GM23338 (cell line): ENCODE measurements at regions not wholly inside any gene's neighbourhood (a gene's known extent, or its start where the extent isn't known, plus 50 kb on each side); places are given as distances from the start of the nearest gene placed in this dataset.

Experiments
- ATAC-seq: fragments of 200-7000 bp; cut with Tn5 transposase; 3 replicates; pipeline ENCODE4 v1.9.1; 2020
- DNase-seq: peaks from one replicate; pipeline ENCODE4 v3.0.0-alpha.2; 2015; ENCODE audit warnings: low spot score
- H2AFZ ChIP-seq: fragments of 200-600 bp; sonication (generic); 2 replicates; pipeline ENCODE4 v1.8.0; 2016; ENCODE audit warnings: antibody characterized with exemption, mild to moderate bottlenecking, moderate library complexity
- H3F3A ChIP-seq: fragments of 200-600 bp; sonication (generic); replicated peaks from 2 replicates; pipeline ENCODE4 v1.8.0; 2017; ENCODE audit warnings: antibody characterized with exemption, mixed run types, low read depth
- H3K27ac ChIP-seq: fragments of 200-600 bp; sonication (generic); 2 replicates; pipeline ENCODE4 v1.6.1; 2016; ENCODE audit warnings: low read depth
- H3K27me3 ChIP-seq: fragments of 200-600 bp; sonication (generic); 2 replicates; pipeline ENCODE4 v1.8.0; 2016; ENCODE audit warnings: mild to moderate bottlenecking, mixed run types, moderate library complexity; ENCODE audit not compliant: insufficient read depth
- H3K36me3 ChIP-seq: fragments of 200-600 bp; sonication (generic); 2 replicates; pipeline ENCODE4 v1.8.0; 2016; ENCODE audit warnings: mild to moderate bottlenecking; ENCODE audit not compliant: insufficient read depth
- H3K4me1 ChIP-seq: fragments of 200-600 bp; sonication (generic); 2 replicates; pipeline ENCODE4 v1.8.0; 2016; ENCODE audit warnings: mild to moderate bottlenecking, moderate library complexity; ENCODE audit not compliant: insufficient read depth
- H3K4me2 ChIP-seq: fragments of 200-600 bp; sonication (generic); 2 replicates; pipeline ENCODE4 v1.7.1; 2017; ENCODE audit warnings: mixed run types
- H3K4me3 ChIP-seq: fragments of 200-600 bp; sonication (generic); 2 replicates; pipeline ENCODE4 v1.6.1; 2016; ENCODE audit warnings: mixed run types
- H3K79me2 ChIP-seq: fragments of 200-600 bp; sonication (generic); replicated peaks from 2 replicates; pipeline ENCODE4 v1.8.0; 2017; ENCODE audit warnings: mild to moderate bottlenecking; ENCODE audit not compliant: insufficient read depth
- H3K9me2 ChIP-seq: fragments of 200-600 bp; sonication (generic); 2 replicates; pipeline ENCODE4 v1.8.0; 2017; ENCODE audit not compliant: insufficient read depth
- H4K20me1 ChIP-seq: fragments of 200-600 bp; sonication (generic); replicated peaks from 2 replicates; pipeline ENCODE4 v1.8.0; 2017; ENCODE audit warnings: mild to moderate bottlenecking; ENCODE audit not compliant: insufficient read depth
- H3K27ac Mint-ChIP-seq: 2 replicates; pipeline ENCODE4 v1.8.0; 2020; ENCODE audit warnings: inconsistent platforms, mild to moderate bottlenecking, moderate library complexity, mixed read lengths
- H3K27me3 Mint-ChIP-seq: 3 replicates; pipeline ENCODE4 v1.8.0; 2022; ENCODE audit warnings: low read depth, mild to moderate bottlenecking, moderate library complexity, mixed read lengths, inconsistent platforms; ENCODE audit not compliant: insufficient read depth, poor library complexity
- H3K36me3 Mint-ChIP-seq: 3 replicates; pipeline ENCODE4 v1.8.0; 2021; ENCODE audit warnings: low read depth, mild to moderate bottlenecking, inconsistent platforms, moderate library complexity, mixed read lengths
- H3K4me1 Mint-ChIP-seq: 3 replicates; pipeline ENCODE4 v1.8.0; 2020; ENCODE audit warnings: mild to moderate bottlenecking, inconsistent platforms, mixed read lengths
- H3K4me3 Mint-ChIP-seq: 3 replicates; pipeline ENCODE4 v1.8.0; 2021; ENCODE audit warnings: moderate library complexity, mild to moderate bottlenecking, inconsistent platforms, mixed read lengths
- H3K9me3 Mint-ChIP-seq: 3 replicates; pipeline ENCODE4 v1.8.0; 2020; ENCODE audit warnings: moderate library complexity, mild to moderate bottlenecking, inconsistent platforms, mixed read lengths
- CREB1 ChIP-seq: fragments of 250-450 bp; sonication (Bioruptor Pico); IDR thresholded peaks from 2 replicates; pipeline ENCODE4 v1.5.0; 2020; ENCODE audit warnings: low read depth, mild to moderate bottlenecking, moderate library complexity
- EZH2 ChIP-seq: fragments of 200-600 bp; sonication (generic); IDR thresholded peaks from one replicate; pipeline ENCODE4 v1.8.0; 2017; ENCODE audit warnings: antibody characterized with exemption, mild to moderate bottlenecking, low read depth; ENCODE audit not compliant: unreplicated experiment
- EZH2phosphoT487 ChIP-seq: fragments of 200-600 bp; sonication (generic); IDR thresholded peaks from one replicate; pipeline ENCODE4 v1.8.1; 2018; ENCODE audit warnings: antibody characterized with exemption; ENCODE audit not compliant: unreplicated experiment
- STAT1 ChIP-seq: IDR thresholded peaks from one replicate; pipeline ENCODE4 v1.6.1; 2016; ENCODE audit warnings: antibody characterized with exemption; ENCODE audit not compliant: unreplicated experiment
- ZNF331 ChIP-seq: fragments of 250-450 bp; sonication (Bioruptor Pico); IDR thresholded peaks from 2 replicates; pipeline ENCODE4 v1.5.0; 2020; ENCODE audit warnings: low read depth, mild to moderate bottlenecking, moderate library complexity
- TF ChIP-seq, protein P1 (sequence below): IDR thresholded peaks from 2 replicates; pipeline ENCODE4 v1.6.1; 2016; ENCODE audit warnings: antibody characterized with exemption
- TF ChIP-seq, protein P2 (sequence below): fragments of 250-450 bp; sonication (Bioruptor Pico); IDR thresholded peaks from 2 replicates; pipeline ENCODE4 v1.5.0; 2020; ENCODE audit warnings: mild to moderate bottlenecking, moderate library complexity
- TF ChIP-seq, protein P3 (sequence below), 2 experiments: fragments of 200-600 bp in 1 of 2; sonication (generic) in 1 of 2; conservative IDR thresholded peaks; 2 replicates each; pipeline versions ENCODE4 v1.5.1 to v1.6.1; 2016 to 2017; ENCODE audit warnings: antibody characterized with exemption in 2 of 2, low read depth in 2 of 2, mild to moderate bottlenecking in 2 of 2, moderate library complexity in 1 of 2
- TF ChIP-seq, protein P4 (sequence below): IDR thresholded peaks from one replicate; pipeline ENCODE4 v1.6.1; 2018; ENCODE audit warnings: antibody characterized with exemption; ENCODE audit not compliant: unreplicated experiment

DNA sequence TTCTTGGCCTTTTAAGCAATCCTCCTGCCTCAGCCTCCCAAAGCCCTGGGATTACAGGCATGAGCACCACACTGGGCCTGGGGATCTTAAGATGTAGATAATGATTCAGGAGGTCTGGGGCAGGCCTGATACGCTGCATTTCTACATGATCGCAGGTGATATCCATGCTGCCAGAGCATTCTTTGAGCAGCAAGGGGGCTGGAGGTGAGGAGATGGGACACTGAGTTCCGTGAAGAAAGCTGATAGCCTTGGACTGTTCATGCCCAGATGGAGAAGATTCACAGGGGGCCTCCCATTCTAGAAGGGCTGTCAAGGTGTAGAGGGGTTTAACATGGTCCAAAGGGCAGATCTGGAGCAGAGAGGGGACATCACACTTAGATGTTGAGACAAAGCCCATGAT, 480.3 kb downstream of the RPS24 start:
- no peaks in the 10 kb centered on the region for H3K36me3 ChIP-seq
- Mint-ChIP-seq H3K27ac (no peak overlapping the region; the same call in 1 of the 2 replicates), H3K36me3 (no peaks in the 10 kb centered on the region), H3K4me1 (no peaks in the 10 kb centered on the region), H3K27me3 (peaks cover 5% of the 10 kb centered on the region), H3K4me3 (no peak overlapping the region), H3K9me3 (no peaks in the 10 kb centered on the region)
- no peak overlapping the region for H3K4me2 ChIP-seq
- H4K20me1 ChIP-seq: no peaks in the 10 kb centered on the region
- no peak for DNase-seq
- H3K4me1 ChIP-seq: no peaks in the 10 kb centered on the region
- H3K79me2 ChIP-seq: no peaks in the 10 kb centered on the region
- H2AFZ ChIP-seq: no peak overlapping the region
- H3K27ac ChIP-seq: no peak overlapping the region
- H3K4me3 ChIP-seq: no peak overlapping the region
- ATAC-seq: no peak
- no peaks in the 10 kb centered on the region for H3K27me3 ChIP-seq
- no peaks in the 10 kb centered on the region for H3K9me2 ChIP-seq
- no peaks in the 10 kb centered on the region for H3F3A ChIP-seq
- TF ChIP-seq, protein P1, sequence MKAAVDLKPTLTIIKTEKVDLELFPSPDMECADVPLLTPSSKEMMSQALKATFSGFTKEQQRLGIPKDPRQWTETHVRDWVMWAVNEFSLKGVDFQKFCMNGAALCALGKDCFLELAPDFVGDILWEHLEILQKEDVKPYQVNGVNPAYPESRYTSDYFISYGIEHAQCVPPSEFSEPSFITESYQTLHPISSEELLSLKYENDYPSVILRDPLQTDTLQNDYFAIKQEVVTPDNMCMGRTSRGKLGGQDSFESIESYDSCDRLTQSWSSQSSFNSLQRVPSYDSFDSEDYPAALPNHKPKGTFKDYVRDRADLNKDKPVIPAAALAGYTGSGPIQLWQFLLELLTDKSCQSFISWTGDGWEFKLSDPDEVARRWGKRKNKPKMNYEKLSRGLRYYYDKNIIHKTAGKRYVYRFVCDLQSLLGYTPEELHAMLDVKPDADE: no peak
- TF ChIP-seq ZNF331 (CRISPR knock-in tag) (no peak), CREB1 (CRISPR knock-in tag) (no peak), STAT1 (no peak), EZH2phosphoT487 (no peak), EZH2 (no peak)
- TF ChIP-seq, protein P2, sequence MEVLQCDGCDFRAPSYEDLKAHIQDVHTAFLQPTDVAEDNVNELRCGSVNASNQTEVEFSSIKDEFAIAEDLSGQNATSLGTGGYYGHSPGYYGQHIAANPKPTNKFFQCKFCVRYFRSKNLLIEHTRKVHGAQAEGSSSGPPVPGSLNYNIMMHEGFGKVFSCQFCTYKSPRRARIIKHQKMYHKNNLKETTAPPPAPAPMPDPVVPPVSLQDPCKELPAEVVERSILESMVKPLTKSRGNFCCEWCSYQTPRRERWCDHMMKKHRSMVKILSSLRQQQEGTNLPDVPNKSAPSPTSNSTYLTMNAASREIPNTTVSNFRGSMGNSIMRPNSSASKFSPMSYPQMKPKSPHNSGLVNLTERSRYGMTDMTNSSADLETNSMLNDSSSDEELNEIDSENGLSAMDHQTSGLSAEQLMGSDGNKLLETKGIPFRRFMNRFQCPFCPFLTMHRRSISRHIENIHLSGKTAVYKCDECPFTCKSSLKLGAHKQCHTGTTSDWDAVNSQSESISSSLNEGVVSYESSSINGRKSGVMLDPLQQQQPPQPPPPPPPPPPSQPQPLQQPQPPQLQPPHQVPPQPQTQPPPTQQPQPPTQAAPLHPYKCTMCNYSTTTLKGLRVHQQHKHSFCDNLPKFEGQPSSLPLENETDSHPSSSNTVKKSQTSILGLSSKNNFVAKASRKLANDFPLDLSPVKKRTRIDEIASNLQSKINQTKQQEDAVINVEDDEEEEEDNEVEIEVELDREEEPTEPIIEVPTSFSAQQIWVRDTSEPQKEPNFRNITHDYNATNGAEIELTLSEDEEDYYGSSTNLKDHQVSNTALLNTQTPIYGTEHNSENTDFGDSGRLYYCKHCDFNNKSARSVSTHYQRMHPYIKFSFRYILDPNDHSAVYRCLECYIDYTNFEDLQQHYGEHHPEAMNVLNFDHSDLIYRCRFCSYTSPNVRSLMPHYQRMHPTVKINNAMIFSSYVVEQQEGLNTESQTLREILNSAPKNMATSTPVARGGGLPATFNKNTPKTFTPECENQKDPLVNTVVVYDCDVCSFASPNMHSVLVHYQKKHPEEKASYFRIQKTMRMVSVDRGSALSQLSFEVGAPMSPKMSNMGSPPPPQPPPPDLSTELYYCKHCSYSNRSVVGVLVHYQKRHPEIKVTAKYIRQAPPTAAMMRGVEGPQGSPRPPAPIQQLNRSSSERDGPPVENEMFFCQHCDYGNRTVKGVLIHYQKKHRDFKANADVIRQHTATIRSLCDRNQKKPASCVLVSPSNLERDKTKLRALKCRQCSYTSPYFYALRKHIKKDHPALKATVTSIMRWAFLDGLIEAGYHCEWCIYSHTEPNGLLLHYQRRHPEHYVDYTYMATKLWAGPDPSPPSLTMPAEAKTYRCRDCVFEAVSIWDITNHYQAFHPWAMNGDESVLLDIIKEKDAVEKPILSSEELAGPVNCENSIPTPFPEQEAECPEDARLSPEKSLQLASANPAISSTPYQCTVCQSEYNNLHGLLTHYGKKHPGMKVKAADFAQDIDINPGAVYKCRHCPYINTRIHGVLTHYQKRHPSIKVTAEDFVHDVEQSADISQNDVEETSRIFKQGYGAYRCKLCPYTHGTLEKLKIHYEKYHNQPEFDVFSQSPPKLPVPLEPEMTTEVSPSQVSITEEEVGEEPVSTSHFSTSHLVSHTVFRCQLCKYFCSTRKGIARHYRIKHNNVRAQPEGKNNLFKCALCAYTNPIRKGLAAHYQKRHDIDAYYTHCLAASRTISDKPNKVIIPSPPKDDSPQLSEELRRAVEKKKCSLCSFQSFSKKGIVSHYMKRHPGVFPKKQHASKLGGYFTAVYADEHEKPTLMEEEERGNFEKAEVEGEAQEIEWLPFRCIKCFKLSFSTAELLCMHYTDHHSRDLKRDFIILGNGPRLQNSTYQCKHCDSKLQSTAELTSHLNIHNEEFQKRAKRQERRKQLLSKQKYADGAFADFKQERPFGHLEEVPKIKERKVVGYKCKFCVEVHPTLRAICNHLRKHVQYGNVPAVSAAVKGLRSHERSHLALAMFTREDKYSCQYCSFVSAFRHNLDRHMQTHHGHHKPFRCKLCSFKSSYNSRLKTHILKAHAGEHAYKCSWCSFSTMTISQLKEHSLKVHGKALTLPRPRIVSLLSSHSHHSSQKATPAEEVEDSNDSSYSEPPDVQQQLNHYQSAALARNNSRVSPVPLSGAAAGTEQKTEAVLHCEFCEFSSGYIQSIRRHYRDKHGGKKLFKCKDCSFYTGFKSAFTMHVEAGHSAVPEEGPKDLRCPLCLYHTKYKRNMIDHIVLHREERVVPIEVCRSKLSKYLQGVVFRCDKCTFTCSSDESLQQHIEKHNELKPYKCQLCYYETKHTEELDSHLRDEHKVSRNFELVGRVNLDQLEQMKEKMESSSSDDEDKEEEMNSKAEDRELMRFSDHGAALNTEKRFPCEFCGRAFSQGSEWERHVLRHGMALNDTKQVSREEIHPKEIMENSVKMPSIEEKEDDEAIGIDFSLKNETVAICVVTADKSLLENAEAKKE (CRISPR knock-in tag): no peak
- TF ChIP-seq, protein P3, sequence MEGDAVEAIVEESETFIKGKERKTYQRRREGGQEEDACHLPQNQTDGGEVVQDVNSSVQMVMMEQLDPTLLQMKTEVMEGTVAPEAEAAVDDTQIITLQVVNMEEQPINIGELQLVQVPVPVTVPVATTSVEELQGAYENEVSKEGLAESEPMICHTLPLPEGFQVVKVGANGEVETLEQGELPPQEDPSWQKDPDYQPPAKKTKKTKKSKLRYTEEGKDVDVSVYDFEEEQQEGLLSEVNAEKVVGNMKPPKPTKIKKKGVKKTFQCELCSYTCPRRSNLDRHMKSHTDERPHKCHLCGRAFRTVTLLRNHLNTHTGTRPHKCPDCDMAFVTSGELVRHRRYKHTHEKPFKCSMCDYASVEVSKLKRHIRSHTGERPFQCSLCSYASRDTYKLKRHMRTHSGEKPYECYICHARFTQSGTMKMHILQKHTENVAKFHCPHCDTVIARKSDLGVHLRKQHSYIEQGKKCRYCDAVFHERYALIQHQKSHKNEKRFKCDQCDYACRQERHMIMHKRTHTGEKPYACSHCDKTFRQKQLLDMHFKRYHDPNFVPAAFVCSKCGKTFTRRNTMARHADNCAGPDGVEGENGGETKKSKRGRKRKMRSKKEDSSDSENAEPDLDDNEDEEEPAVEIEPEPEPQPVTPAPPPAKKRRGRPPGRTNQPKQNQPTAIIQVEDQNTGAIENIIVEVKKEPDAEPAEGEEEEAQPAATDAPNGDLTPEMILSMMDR (conservative IDR thresholded peaks at IDR 0.05; ENCODE audit: low read depth in 2 of 2): no peak
- TF ChIP-seq, protein P4, sequence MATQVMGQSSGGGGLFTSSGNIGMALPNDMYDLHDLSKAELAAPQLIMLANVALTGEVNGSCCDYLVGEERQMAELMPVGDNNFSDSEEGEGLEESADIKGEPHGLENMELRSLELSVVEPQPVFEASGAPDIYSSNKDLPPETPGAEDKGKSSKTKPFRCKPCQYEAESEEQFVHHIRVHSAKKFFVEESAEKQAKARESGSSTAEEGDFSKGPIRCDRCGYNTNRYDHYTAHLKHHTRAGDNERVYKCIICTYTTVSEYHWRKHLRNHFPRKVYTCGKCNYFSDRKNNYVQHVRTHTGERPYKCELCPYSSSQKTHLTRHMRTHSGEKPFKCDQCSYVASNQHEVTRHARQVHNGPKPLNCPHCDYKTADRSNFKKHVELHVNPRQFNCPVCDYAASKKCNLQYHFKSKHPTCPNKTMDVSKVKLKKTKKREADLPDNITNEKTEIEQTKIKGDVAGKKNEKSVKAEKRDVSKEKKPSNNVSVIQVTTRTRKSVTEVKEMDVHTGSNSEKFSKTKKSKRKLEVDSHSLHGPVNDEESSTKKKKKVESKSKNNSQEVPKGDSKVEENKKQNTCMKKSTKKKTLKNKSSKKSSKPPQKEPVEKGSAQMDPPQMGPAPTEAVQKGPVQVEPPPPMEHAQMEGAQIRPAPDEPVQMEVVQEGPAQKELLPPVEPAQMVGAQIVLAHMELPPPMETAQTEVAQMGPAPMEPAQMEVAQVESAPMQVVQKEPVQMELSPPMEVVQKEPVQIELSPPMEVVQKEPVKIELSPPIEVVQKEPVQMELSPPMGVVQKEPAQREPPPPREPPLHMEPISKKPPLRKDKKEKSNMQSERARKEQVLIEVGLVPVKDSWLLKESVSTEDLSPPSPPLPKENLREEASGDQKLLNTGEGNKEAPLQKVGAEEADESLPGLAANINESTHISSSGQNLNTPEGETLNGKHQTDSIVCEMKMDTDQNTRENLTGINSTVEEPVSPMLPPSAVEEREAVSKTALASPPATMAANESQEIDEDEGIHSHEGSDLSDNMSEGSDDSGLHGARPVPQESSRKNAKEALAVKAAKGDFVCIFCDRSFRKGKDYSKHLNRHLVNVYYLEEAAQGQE: no peak
